Activated naive CD4-positive, alpha-beta T cell treated with anti-CD3 and anti-CD28 coated beads, Interleukin-2, amount 50 U/mL, for 16 hours (primary cell): ENCODE measurements at regions not wholly inside any gene's neighbourhood (a gene's known extent, or its start where the extent isn't known, plus 50 kb on each side); places are given as distances from the start of the nearest gene placed in this dataset.
"Not testable (repeated sequence)": the region's sequence is repeated elsewhere in the genome, so short reads cannot be mapped to it uniquely, and the experiment has no call there.

Experiments
- DNase-seq: peaks from one replicate; pipeline ENCODE4 v3.0.0-alpha.2; 2020

DNA sequence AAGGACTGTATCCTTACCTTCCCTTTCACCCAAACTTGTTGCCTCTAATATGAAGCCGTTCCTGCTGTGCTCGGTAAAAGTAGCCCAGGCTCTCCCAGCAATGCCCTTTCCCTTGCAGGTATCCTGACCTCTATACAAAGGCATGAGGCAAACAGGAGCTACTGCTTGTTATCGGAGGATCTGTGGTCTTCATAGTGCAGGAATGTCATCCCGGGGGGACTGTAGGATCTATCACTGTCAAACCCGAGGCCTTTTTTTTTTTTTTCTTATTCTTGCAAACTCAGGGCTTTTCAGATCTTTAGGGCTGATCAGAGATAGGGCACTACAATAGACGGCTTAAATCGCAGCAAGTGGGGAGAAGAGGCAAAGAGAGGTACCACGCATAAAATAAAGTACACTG is 1206.6 kb downstream of the TYW1 start:
- DNase-seq = no peak

DNA sequence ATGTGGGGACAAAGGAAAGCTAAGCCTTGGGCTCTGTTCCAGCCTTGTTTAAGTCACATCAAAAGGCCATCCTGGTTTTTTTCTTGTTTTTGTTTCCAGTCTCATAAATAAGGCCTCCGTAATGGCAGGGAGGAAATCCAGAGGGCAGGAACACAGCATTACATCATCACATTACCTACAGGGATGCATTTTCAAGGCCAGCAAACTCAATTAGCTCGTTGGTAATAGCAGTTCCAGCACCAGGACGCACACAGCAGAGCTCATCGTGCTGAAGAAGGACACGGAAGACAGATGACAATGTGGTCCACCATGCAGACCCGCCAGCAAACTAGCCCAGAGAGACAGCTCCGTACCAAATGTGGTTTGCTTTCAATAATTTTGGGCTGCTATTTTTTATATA is 1209.2 kb downstream of the TYW1 start:
- DNase-seq = no peak

DNA sequence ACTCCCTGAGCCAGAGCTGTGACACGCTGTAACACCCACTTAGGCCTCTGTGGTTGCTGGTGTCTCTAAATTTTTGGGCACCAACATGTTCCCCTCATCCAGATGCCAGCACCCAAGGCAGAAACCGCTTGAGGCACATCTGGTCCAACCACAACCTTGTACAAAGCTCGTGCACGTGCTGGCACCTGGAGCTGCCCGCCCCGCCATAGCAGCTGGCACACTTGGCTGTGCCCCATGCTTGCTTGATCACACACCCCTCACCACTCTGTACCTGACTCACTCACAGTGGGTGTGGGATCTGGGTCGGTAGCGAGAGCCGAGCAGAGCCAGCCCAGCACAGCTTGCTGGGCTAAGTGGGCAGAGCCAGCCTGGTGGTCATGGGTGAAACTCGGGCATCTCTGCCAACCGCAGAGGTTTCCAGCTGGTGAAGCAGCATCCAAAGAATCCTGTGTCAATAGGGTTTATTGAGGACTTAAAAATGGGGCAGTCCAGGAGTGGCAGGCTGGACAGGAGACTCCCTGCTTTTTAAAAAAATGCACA is 1210.4 kb downstream of the TYW1 start:
- no peak for DNase-seq

DNA sequence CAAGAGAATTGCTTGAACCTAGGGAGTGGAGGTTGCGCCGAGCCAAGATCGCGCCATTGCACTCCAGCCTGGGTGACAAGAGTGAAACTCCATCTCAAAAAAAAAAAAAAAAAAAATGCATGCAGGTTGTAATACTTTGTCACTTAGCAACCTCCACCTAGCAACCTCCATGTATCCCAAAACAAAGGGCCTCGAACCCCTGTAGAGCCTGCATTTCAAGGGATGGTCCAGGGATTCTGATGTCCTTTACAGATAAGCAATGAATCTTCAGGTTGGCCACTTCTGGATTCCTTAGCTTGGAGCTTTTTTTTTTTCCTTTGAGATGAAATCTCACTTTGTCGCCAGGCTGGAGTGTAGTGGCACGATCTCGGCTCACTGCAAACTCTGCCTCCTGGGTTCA is 1211.0 kb downstream of the TYW1 start:
- no peak for DNase-seq

DNA sequence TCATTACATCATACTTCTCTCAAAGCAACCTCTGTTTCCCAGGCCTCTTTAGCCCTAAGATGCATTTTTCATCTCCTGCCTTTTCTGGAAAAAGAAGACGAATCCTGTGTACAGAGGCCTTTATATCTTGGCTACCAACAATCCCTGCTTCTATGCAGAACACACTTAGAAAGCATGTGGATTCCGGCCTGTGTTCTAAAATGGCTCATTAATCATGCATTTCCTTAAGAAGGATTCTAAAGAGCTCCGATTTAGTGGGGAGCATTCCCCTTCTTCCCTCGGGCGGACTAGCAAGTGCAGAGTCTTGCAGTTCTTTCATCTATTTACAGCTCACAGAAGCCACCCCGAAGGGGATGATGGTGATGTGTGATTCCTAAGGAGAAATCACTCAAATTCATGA is 1212.9 kb downstream of the TYW1 start:
- no peak for DNase-seq

DNA sequence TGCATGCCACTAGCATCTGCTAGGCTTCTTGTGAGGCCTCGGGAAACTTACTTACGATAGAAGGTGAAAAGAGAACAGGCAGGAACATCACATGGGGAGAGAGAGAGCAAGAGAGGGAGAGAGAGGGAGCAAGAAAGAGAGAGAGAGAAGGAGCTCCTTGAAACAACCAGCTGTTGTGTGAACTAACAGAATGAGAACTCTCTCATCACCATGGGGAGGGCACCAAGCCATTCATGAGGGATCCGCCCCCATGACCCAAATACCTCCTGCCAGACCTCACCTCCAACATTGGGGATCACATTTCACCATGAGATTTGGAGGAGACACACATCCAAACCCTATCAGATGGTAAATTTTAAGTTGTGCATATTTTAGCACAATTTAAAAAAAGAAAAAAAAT is 1217.2 kb downstream of the TYW1 start:
- DNase-seq = no peak

DNA sequence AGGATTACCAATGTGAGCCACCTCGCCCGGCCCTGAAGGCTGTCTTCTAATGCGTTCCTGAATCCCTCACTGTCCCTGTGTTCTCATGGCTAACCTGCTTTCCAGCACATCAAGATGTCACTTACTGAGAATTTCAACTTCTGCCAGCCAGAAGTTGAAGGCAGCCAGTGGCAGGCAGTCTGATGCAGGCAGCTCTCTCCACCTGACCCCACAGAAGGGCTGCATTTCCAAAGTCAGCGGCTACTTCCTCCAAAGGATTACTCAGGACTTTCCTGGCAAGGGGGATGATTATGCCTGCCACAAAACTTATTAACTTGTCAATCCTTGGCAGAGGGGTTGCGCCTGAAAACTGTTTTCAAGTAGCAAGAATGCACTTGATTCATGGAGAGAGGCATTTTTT is 1219.4 kb downstream of the TYW1 start:
- DNase-seq = no peak

DNA sequence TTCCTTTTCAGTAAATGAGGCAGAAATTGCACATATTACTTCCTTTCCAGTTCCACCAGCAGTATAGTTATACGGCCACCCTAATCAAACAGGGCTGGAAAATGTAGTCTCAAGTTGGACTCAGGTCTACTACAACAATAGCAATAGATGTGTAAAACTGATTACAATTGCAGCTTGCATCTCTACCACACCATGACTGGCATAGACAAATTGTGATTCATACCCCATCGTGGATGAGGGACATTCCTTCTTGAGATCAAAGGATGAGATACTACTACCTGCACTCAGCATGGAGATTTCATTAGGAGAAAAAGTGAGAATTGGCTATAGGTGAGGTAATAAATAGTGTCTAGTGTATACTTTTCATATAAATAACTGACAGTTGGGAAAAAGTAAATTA is 1220.8 kb downstream of the TYW1 start:
- DNase-seq = no peak

DNA sequence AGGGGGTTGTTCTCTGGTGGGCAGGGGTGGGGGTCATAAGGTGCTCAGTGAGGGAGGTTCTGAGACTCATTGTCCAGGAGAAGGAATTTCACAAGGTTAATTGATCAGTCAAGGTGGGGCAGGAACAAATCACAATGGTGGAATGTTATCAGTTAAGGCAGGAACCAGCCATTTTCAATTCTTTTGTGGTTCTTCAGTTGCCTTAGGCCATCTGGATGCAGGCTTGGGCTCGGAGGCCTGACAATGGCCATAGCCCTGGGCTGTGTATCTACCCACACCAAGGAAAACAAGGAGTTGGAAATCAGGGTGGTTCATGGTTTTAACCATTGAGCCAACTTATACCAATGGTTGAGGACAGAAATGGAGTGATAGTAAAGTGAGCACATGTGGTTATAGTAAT is 1221.8 kb downstream of the TYW1 start:
- no peak for DNase-seq

DNA sequence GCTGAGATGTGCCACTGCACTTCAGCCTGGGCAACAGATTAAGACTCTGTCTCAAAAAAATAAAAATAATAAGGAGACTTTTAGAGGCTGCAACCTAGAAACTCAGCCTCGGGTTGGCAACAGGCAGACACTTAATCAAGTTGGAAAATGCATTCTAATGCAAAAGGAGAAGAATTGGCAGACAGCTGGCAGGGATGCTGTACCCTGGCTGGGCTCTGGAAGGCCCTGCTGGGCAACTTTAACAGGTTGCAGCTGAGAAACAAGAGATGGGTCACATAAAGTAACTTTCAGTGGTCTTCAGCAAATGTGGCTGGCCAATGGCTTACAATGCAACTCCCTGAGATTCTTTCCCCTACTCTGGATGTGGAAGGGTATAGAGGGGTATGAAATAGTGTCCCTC is 1225.7 kb downstream of the TYW1 start:
- no peak for DNase-seq

DNA sequence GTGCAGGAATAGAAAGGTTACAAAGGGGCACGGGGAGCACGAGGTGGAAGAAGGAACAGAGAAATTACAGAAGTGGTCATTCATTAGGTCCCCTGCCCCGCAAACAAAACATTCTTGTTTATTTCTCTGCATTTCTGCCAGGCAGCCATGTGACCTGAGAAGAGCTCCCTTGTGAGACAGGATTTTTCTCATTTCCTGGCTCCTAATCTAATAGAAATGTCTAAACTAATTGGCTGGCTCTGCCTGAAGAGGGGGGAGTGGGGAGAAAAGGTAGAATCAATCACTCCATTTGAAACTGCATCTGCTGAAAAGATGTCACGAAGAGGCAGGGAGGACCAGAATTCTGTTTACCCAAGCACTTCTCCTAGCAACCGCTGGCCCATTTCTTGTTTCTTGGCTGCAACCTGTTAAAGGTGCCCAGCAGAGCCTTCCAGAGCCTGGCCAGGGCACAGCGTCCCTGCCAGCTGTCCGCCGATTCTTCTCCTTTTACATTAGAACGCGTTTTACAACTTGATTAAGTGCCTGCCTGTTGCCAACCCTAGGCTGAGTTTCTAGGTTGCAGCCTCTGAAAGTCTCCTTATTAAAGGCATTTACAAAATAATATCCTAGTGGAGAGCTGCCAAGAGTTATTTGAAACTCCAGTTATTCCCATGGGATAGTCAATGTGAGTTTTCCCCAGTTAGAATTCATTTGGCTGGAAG is 1227.6 kb downstream of the TYW1 start:
- DNase-seq = no peak

DNA sequence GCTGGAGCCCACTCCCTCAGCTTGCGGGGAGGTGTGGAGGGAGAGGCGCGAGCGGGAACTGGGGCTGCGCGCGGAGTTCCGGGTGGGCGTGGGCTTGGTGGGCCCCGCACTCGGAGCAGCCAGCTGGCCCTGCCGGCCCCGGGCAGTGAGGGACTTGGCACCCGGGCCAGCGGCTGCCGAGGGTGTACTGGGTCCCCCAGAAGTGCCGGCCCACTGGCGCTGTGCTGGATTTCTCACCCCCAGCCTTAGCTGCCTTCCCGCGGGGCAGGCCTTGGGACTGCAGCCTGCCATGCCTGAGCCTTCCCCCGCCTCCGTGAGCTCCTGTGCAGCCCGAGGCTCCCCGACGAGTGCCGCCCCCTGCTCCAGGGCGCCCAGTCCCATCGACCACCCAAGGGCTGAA is 1234.4 kb downstream of the TYW1 start:
- not testable (repeated sequence) for DNase-seq

DNA sequence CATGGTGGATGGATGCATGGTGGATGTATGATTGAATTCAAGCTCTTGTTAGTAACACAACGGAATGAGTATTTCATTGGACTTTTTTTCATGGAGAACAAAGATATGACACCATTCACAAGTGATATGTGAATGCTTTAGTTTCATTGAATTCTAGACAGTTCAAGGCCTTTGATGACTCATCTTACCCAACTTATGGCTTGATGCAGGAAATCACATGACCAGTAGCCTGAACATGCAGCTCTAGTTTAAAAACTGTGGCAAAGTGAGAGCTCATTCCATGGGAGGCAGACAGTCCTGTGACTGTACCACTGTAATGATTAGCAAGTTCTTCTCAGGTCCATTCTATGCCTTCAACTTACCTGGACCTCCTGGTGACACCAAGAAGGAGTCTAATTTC is 1239.3 kb downstream of the TYW1 start:
- DNase-seq = no peak

DNA sequence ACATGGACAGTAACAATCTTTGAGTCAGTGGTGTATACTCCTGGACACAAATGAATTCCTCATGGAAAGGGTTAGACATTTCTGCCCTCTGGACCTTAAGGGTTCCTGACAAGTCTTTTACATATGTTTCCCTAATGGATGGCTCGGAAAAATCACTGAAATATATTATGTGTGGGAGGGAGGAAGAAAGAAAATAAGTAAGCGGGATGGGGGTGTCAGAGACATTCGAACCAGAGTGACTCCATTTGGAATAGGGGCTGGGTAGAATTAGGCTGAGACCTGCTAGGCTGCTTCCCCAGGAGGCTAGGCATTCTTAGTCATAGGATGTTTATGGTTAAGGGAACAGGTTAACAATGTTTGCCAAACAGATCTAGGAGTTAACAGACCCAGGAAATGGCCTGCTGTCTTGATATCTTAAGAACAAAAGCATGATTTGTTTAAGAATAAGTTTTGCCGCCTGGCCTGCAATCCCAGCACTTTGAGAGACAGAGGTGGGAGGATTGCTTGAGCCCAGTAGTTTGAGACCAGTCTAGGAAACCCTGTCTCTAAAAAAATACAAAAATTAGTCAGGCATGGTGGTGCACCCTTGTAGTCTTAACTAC is 1241.7 kb downstream of the TYW1 start:
- no peak for DNase-seq

DNA sequence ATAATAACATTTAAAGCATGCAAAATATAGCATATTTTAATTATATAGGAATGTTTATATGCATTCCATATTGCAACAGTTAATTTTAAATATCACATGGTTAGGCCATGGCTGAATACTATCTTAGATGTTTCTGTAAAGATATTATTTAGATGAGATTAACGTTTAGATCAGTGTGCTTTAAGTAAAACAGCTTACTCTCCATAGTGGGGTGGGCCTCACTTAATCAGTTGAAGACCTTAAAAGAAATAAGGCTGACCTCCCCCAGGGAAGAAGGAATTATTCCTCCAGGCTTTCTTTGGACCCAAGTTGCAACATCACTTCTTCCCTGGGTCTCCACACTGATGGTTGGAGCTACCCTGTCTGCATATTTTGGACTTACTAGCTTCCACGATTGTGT is 1246.5 kb downstream of the TYW1 start:
- DNase-seq = no peak

DNA sequence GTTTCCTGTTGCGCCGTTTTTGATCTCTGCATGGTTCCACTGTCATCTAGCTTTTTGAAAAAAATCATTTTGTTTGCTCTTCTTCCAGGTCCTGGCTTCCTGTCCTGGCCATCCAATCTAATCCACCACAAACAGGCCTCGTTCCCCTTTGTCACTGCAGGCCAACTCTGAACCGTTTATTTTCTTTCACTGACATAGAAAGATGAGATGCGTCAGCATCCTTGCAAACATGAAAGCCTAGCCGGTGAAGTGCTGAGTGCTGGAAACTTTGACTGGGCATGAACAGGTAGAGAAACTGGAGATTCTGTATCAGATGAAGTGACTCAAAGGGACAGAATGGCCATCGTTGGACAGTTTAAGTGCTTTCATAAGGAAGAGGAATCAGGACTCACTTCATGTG is 1247.8 kb downstream of the TYW1 start:
- DNase-seq = no peak

DNA sequence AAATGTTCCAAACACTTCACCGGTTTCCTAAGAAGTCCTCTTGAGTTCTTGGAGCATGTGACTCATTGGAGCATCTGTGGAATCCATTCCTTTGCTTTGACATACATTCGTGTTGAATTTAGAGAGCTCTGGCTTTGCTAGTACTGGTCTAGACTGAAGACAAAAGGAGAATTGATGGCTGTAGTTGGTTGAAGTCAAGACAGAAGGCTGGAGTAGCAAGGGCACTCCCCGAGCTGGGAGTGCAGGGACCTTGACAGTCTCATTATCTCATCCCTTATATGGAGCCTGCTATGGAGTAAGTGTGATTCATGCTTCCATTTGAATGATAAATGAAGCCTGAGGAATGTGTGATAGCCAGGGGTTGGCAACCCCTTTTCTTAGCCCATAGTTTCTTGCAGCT is 1249.1 kb downstream of the TYW1 start:
- no peak for DNase-seq

DNA sequence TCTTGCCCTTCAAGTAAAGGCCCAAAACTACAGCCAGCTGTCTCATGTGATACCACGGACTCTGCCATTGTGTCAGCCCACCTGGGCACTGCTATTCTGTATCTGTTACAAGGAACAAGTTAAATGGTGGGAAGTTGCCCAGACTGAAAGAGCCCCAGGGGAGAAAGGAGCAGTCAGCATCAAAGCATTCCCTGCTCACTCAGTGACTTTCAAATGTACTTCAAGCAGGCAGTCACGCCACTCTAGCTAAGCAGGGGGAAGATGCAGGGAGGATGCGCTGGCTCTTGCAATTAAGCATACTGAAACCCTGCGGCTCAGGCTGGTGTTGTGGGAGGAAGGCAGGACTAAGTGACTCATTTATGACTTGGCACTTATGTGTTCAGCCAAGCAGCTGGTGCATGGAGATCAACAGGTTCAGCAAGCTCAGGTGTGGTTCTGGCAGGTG is 1249.6 kb downstream of the TYW1 start:
- DNase-seq = no peak

DNA sequence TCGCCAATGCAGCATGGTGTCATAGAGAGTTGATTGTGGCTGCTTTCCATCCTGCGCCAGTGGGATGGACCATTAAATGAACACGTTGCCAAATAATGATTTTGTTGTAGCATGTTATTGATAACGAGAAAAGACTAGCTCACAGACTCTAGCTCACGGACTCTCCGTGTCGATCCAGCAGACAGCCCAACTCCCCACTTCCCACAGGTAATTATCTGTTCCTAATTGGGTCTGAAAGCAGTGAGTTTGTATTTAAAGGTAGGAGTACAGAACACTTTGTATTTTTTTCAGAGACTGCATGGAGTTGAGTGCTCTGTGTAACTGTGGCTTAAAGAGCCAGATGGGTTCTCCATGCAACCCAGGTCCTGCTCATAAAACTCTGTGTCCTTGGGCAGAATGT is 1250.5 kb downstream of the TYW1 start:
- DNase-seq = no peak

DNA sequence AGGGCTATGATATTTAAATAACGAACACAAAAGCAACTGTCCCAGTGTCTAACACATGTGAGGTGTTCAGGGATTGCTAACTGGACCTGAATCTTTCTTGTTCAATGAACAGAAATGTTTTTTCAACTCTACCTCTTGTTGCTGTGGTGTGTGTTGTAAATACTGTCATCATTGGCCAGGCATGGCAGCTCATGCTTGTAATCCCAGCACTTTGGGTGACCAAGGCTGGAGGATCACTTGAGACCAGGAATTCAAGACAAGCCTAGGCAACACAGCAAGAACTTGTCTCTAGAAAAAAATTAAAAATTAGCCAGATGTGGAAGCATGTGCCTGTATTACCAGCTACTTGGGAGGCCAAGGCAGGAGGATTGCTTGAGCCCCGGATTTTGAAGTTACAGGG is 1250.9 kb downstream of the TYW1 start:
- no peak for DNase-seq

DNA sequence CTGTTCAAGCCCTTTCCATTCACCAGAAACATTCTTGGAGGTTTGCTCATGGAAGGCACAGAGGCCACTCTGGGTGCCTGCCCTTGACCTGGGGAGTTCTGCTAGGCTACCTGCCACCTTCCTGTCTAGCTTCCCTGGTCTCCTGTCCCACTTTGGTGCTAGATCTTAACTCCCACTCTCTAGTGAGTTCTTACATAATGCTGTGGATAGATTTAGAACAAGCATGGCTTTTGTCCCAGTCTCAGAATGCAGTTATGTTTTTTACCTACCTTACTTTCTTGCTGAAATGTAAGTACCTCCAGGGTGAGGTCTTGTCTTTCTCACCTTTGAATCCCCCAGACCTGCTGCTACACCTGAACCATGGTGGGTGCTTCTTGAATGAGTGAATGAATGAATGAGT is 1252.3 kb downstream of the TYW1 start:
- no peak for DNase-seq

DNA sequence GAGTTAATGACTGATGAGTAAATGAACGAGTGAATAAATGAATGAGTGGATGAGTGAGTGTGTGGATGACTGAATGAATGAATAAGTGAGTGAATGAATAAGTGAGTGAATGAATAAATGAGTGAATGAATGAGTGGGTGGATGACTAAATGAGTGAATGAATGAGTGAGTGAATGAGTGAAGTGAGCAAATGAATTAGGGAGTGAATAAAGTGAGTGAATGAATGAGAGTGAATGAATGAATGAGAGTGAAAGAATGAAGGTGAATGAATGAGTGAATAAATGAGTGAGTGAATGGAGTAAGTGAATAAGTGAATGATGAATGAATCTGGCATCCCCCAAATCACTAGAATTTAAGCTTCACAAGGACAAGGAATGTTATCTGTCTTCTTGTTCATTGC is 1253.0 kb downstream of the TYW1 start:
- no peak for DNase-seq

DNA sequence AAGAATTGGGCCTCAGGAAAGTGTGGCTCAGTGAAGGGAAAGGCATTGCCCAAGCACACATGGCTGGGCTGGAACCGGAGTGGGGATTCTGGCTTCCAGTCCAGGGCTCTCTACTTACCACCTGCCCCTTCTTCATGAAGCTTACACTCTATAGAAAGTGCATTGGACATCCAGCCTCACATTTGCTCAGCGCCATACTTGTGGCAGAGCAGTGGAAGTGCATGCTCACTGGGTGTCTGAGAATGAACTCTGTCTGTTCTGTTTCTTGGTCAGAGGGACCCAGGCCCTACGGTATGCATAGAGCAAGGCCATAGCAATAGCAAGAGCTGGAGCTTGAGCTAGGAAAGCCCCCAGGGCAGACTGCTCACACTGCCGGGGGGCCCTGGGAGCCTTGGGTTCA is 1253.5 kb downstream of the TYW1 start:
- DNase-seq = no peak

DNA sequence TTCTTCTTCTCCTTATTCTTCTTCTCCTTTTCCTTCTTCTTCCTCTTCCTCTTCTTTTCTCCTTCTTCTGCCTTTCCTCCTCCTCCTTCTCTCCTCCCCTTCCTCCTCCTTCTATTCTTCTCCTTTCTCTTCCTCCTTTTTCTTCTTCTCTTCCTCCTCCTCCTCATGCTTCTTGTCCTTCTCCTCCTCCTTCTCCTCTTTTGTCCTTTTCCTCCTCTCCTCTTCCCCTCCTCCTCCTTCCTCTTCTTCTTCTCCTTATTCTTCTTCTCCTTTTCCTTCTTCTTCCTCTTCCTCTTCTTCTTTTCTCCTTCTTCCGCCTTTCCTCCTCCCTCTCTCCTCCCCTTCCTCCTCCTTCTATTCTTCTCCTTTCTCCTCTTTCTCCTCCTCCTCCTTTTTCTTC is 1258.2 kb downstream of the TYW1 start:
- not testable (repeated sequence) for DNase-seq

DNA sequence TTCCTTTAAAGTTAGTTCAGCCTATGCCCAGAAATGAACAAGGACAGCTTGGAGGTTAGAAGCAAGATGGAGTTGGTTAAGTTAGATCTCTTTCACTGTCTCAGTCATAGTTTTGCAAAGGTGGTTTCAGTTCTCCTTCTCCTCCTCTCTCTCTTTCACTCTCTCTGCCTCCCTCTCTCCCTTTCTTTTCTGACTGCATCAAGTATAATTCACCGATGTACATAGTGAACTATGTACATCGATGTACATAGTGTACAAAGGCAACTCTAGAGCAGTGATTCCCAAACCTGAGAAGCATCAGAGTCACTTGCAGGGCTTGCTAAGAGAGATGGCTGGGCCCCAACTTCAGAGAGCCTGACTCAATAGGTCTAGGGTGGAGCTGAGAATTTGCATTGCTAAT is 1259.7 kb downstream of the TYW1 start:
- DNase-seq = no peak
